Vagina (tissue), 2 donors: ENCODE measurements at regions not wholly inside any gene's neighbourhood (a gene's known extent, or its start where the extent isn't known, plus 50 kb on each side); places are given as distances from the start of the nearest gene placed in this dataset.

Experiments used
- CTCF ChIP-seq, 3 experiments: fragments of 450-650 bp in 2 of 3; fragments of 200-600 bp in 1 of 3; sonication (generic) in 1 of 3; IDR thresholded peaks; one replicate each; pipeline ENCODE4 v1.5.1; 2017 to 2019; ENCODE audit warnings: antibody characterized with exemption in 3 of 3, mild to moderate bottlenecking in 2 of 3, moderate library complexity in 2 of 3
- POLR2A ChIP-seq, 2 donors: fragments of 450-650 bp; IDR thresholded peaks; one replicate each; pipeline ENCODE4 v1.6.1; 2017; ENCODE audit warnings: antibody characterized with exemption in 2 of 2, mild to moderate bottlenecking in 2 of 2, moderate library complexity in 2 of 2
- POLR2AphosphoS5 ChIP-seq, 2 donors: sonication (generic); formaldehyde crosslinking; IDR thresholded peaks; one replicate each; pipeline ENCODE4 v1.9.0; 2017; ENCODE audit warnings: antibody characterized with exemption in 2 of 2, mild to moderate bottlenecking in 2 of 2, low read depth in 1 of 2; ENCODE audit not compliant: insufficient read depth in 1 of 2

- TF ChIP-seq CTCF (IDR thresholded peaks at IDR 0.05) = no peak
- TF ChIP-seq POLR2A (IDR thresholded peaks at IDR 0.05) = no peak
- TF ChIP-seq POLR2AphosphoS5 (IDR thresholded peaks at IDR 0.05; ENCODE audit: insufficient read depth in 1 of 2, low read depth in 1 of 2) = no peak
These were observed 107.8 kb downstream of the DUSP6 start for GRCh38 chr12:89244536-89244935.
